Erythroblast (primary cell): ENCODE measurements at regions not wholly inside any gene's neighbourhood (a gene's known extent, or its start where the extent isn't known, plus 50 kb on each side); places are given as distances from the start of the nearest gene placed in this dataset.

ENCODE experiments used
- GATA1 ChIP-seq: IDR thresholded peaks from 2 replicates; pipeline ENCODE4 v1.6.1; 2011; ENCODE audit warnings: low read depth, mild to moderate bottlenecking, control low read depth, low read length, moderate library complexity
- POLR2A ChIP-seq: IDR thresholded peaks from 2 replicates; pipeline ENCODE4 v1.6.1; 2011; ENCODE audit warnings: mild to moderate bottlenecking, low read length

DNA sequence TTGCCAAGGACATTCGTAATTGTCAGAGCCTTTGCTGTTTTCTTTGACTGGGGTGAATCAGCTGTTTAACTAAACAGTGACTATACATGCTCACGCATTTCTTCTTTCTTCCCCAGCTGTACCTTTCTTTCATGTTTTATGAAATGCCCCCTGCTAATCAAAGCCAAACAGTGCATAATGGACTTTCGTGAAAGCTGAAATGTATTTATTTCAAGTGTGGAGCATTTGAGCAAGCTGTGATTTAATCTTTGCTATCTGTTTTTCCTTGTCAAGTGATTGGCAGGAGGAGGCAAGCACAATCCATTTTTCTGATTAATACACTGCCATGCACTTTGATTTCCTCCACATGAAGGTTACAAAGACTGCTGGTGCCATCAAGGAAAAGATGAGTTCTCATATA, 831.7 kb upstream of the SPRY2 start:
- TF ChIP-seq POLR2A (no peak), GATA1 (no peak)
